ENCODE measurements at regions not wholly inside any gene's neighbourhood (a gene's known extent, or its start where the extent isn't known, plus 50 kb on each side); places are given as distances from the start of the nearest gene placed in this dataset.

DNA sequence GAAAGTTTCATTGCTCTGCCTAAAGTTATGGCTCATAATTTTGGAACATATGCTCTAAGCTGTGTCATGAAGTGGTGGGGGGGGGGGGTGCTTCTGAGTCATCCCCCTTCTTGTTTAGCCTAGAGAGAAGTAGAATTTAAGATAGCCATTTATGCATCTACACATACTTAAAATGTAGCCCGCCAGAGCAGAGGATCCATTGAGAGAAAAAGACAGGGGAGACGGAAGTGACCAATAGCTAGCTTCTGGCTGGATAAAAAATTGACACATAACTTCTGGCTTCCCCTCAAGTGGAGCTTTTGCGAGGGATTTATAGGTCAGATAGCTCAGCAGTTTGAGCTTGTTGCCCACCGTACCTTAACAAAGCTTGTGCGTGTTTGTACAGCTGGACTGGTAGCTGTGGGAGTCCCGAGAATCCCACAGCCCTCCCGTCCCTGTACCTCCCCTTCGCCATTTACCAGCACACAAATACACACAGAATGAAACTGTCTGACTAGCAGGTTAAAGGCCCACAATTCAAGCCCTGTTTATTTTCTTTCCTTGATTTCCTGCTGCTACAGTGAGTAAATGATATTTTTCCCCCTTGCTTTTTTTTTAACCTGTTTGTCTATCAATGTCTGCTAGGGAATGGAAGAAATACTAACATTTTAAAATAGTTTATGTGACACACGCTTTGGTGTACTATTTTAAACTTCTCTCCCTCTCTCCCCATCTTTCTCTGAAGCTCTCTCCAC, 232.6 kb upstream of the FERD3L start:
- TF ChIP-seq, protein P1, sequence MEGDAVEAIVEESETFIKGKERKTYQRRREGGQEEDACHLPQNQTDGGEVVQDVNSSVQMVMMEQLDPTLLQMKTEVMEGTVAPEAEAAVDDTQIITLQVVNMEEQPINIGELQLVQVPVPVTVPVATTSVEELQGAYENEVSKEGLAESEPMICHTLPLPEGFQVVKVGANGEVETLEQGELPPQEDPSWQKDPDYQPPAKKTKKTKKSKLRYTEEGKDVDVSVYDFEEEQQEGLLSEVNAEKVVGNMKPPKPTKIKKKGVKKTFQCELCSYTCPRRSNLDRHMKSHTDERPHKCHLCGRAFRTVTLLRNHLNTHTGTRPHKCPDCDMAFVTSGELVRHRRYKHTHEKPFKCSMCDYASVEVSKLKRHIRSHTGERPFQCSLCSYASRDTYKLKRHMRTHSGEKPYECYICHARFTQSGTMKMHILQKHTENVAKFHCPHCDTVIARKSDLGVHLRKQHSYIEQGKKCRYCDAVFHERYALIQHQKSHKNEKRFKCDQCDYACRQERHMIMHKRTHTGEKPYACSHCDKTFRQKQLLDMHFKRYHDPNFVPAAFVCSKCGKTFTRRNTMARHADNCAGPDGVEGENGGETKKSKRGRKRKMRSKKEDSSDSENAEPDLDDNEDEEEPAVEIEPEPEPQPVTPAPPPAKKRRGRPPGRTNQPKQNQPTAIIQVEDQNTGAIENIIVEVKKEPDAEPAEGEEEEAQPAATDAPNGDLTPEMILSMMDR (IDR thresholded peaks at IDR 0.05; ENCODE audit: insufficient read depth, low read length, poor library complexity, severe bottlenecking), result no peak
- TF ChIP-seq EZH2phosphoT487 (conservative IDR thresholded peaks at IDR 0.05; ENCODE audit: low read length), result no peak
